ENCODE measurements at regions not wholly inside any gene's neighbourhood (a gene's known extent, or its start where the extent isn't known, plus 50 kb on each side); places are given as distances from the start of the nearest gene placed in this dataset.
"Not testable (repeated sequence)": the region's sequence is repeated elsewhere in the genome, so short reads cannot be mapped to it uniquely, and the experiment has no call there.

GRCh38 chr5:82603033-82603987, 325.2 kb upstream of the RPS23 start:
- no peak overlapping the region for H3K4me3 ChIP-seq (ENCODE audit: low read length)
- no peak for DNase-seq (ENCODE audit: low read depth, low spot score)

GRCh38 chr5:82601861-82602260, 323.7 kb upstream of the RPS23 start:
- no peak overlapping the region for H3K4me3 ChIP-seq (ENCODE audit: low read length)
- DNase-seq (ENCODE audit: low read depth, low spot score) = peak; percentile 22

DNA sequence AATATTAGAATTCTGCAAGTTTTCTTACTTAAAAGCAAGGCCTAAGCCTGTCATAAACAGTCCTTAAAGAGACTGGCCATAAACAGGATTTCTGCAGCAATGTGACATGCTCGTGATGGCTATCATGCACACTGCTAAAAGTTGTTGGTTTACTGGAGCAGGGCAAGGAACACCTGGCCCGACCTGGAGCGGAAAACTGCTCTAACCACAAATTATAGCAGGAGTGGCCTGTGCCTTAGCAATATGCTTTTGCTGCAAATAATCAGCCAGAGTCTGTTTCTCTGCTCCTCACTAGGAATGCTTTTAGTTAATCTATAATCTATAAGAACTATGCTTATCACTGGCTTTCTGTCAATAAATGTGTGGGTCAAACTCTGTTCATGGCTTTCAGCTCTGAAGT, 322.9 kb upstream of the RPS23 start:
- no peak overlapping the region for H3K4me3 ChIP-seq (ENCODE audit: low read length)
- DNase-seq (ENCODE audit: low read depth, low spot score) = peak; percentile 37

DNA sequence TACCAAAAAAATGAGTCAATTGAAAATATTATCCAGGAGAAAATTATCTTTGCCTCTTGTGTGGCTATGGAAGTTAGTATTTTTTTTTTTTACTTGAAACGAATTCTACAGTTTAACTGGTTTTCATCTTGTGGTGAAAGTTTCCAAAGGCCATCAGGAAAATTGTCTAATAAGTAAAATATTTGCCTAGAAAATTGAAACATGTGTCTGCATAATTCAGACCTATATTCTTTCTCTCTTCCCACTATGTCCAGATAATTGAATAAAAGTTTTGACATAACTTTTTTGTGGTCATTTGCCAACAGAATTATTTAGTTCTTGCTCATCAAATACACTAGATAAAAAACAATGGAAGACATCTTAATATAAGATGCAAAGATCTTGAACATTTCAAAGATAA, 321.5 kb upstream of the RPS23 start:
- DNase-seq (ENCODE audit: low read depth, low spot score) = no peak
- H3K4me3 ChIP-seq (ENCODE audit: low read length) = no peak overlapping the region

GRCh38 chr5:82599030-82599429, 320.9 kb upstream of the RPS23 start:
- no peak for DNase-seq (ENCODE audit: low read depth, low spot score)
- no peak overlapping the region for H3K4me3 ChIP-seq (ENCODE audit: low read length)

- DNase-seq (ENCODE audit: low read depth, low spot score) = peak; percentile 7
- H3K4me3 ChIP-seq (ENCODE audit: low read length) = no peak overlapping the region
Observed at GRCh38 chr5:82597437-82597836, 319.3 kb upstream of the RPS23 start.

DNA sequence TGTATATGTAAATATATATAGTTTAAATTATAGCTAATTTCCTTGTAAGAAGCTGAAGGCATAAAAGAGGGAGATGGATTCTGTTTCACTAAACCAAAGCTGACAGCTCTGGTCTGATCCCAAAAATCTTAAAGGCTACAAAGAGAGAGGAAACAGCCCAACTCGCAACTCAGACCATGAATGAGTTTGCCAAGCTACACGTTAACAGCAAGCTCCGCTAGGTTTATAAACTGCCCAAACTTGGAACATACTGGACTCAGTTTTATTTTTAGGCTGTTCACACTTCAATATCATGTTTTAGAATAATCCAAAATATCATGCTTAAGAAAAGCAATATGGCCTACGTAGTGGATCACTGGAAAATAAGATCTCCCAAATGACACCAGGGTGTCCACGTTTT, 318.3 kb upstream of the RPS23 start:
- no peak for DNase-seq (ENCODE audit: low read depth, low spot score)

GRCh38 chr5:82595113-82595512, 317.0 kb upstream of the RPS23 start:
- no peak overlapping the region for H3K4me3 ChIP-seq (ENCODE audit: low read length)

More for the DNA sequence above, 318.3 kb upstream of the RPS23 start:
- no peak overlapping the region for H3K4me3 ChIP-seq (ENCODE audit: low read length)

GRCh38 chr5:82594097-82594496, 315.9 kb upstream of the RPS23 start:
- H3K4me3 ChIP-seq (ENCODE audit: low read length) = no peak overlapping the region
- DNase-seq (ENCODE audit: low read depth, low spot score) = no peak

More at GRCh38 chr5:82595113-82595512, 317.0 kb upstream of the RPS23 start:
- DNase-seq (ENCODE audit: low read depth, low spot score) = no peak

DNA sequence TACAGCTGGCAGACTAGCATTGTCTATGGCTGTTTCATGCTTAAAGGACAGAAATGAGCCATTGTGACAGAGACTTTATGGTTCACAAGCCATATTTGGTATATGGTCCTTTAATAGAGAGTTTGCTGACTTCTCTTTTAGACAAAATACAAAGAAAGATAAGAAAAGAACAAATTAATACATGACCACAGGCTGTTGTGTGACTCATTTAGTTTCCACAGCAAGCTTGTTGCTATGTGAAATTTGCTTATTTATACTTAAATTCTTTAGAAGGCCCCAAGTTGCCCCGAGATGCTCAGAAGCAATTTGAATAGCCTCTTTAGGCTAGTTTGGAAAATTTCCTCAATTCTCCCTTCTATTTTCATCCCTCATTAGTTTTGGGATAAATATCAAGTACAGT, 315.3 kb upstream of the RPS23 start:
- H3K4me3 ChIP-seq (ENCODE audit: low read length) = no peak overlapping the region
- DNase-seq (ENCODE audit: low read depth, low spot score) = no peak

DNA sequence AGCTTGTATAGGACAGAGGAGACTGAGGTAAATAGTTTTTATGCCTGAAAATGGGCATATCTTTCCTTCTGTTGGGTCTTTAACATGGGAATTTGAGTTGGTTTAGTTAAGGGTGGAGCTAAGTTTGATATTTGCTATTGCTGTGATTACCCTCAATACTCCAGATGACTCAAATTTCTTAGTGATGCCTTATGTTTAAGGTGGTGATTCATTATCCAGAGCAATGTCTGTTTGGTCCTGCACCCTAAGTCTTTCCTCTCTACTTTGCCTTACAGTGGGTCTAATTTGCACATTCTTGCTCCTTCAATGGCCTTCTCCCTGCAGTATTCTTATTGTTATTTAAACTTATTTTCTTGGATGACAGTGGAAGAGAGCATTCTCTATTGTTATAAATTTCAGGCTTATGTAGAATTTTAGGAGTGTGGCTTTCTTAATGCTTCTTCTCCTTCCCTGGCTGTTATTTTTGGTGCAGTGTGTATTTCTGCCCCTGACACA, 312.9 kb upstream of the RPS23 start:
- DNase-seq (ENCODE audit: low read depth, low spot score) = no peak
- no peak overlapping the region for H3K4me3 ChIP-seq (ENCODE audit: low read length)

- DNase-seq (ENCODE audit: low read depth, low spot score) = no peak
Observed at GRCh38 chr5:82590112-82590511, 312.0 kb upstream of the RPS23 start.

DNA sequence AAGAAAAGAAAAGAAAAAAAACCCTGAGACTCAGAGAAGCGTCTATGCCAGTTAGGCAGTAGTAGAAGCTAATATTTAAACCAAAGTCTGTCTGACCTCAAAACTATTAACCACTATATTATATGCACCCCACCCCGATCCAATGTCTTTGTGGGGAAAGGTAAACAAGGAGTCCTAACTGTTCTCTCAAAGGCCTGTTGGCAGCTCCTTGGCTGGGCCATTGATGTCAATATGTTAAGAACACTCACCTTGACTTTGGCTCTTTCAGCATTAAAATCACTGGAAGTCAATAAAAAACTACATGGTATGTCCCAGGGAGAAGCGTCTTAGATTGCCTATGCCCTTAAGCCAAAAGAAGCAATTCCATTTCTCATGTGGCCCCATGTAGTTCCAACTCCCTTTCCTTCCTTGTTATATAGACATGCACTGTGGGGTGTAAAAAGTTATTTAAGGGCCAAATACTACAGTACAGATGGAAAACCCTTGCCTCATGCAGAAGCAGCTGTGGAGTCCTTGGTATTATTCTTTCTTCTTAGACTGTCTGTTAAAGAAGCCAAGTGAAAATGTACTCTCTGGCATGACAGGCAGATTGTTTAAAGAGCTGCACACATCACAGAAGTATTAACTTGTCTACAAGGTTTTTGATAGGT, 308.6 kb upstream of the RPS23 start:
- H3K4me3 ChIP-seq (ENCODE audit: low read length) = no peak overlapping the region
- DNase-seq (ENCODE audit: low read depth, low spot score) = no peak

More at GRCh38 chr5:82590112-82590511, 312.0 kb upstream of the RPS23 start:
- no peak overlapping the region for H3K4me3 ChIP-seq (ENCODE audit: low read length)

GRCh38 chr5:82586181-82586580, 308.0 kb upstream of the RPS23 start:
- H3K4me3 ChIP-seq (ENCODE audit: low read length) = no peak overlapping the region
- no peak for DNase-seq (ENCODE audit: low read depth, low spot score)

- DNase-seq (ENCODE audit: low read depth, low spot score) = no peak
- no peak overlapping the region for H3K4me3 ChIP-seq (ENCODE audit: low read length)
Observed at GRCh38 chr5:82584631-82585030, 306.5 kb upstream of the RPS23 start.

GRCh38 chr5:82583331-82583730, 305.2 kb upstream of the RPS23 start:
- not testable (repeated sequence) for DNase-seq (ENCODE audit: low read depth, low spot score); H3K4me3 ChIP-seq (ENCODE audit: low read length)

DNA sequence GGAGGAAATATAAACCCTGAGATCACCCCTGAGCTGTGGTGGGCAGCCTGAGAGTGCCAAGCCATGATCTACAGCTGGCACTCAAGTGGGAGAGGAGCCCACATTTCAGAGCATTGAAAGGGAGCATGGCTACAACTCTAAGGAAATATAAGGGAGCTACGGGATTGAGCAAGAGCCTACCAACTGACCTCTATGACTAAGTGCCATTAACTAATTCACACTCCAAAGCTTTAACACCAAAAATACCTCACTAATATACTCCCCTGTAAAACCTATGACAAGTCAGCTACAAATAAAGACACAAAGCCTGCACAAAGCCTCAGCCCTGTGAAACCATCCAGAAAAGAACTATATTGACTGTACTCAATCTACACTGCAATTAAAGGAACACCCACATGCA, 286.8 kb upstream of the RPS23 start:
- no peak overlapping the region for H3K4me3 ChIP-seq (ENCODE audit: low read length)
- DNase-seq (ENCODE audit: low read depth, low spot score) = no peak

- no peak for DNase-seq (ENCODE audit: low read depth, low spot score)
- no peak overlapping the region for H3K4me3 ChIP-seq (ENCODE audit: low read length)
Observed at GRCh38 chr5:82563745-82564144, 285.6 kb upstream of the RPS23 start.

DNA sequence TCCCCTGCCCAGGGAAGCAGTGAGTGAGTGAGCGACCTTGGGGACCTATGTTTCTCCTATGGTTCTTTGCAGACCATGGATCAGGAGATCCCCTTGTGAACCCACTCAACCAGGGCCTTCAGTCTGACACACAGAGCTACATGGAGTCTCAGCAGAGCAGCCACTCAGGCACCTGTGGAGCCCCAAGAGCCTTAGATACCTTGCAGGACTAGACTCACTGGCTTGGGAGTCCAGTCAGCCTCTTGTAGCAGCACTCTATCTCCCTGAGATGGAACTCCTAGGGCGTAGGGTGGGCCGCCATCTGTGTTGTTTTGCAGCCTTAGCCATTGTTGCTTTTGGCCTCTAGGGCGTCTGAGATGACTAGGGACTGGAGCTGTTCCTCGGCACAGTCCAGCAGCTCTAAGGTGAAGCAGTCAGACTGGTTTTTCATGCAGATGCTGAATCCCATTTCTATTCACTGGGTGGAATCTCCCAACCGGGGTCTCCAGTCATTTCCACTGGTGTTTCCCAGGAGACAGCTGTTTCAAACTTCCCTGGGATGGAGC, 284.6 kb upstream of the RPS23 start:
- H3K4me3 ChIP-seq (ENCODE audit: low read length) = no peak overlapping the region
- DNase-seq (ENCODE audit: low read depth, low spot score) = no peak

- H3K4me3 ChIP-seq (ENCODE audit: low read length) = no peak overlapping the region
- no peak for DNase-seq (ENCODE audit: low read depth, low spot score)
Observed at GRCh38 chr5:82561797-82562196, 283.6 kb upstream of the RPS23 start.

Measured in Jurkat, Clone E6-1 (cell line).